Stimulated activated CD4-positive, alpha-beta T cell treated with anti-CD3 and anti-CD28 coated beads, Interleukin-4, amount 100 ng/mL, for 1 hour (primary cell): ENCODE measurements at regions not wholly inside any gene's neighbourhood (a gene's known extent, or its start where the extent isn't known, plus 50 kb on each side); places are given as distances from the start of the nearest gene placed in this dataset.
"Not testable (repeated sequence)": the region's sequence is repeated elsewhere in the genome, so short reads cannot be mapped to it uniquely, and the experiment has no call there.

ENCODE experiments used
- DNase-seq: peaks from one replicate; pipeline ENCODE4 v3.0.0-alpha.2; 2020

- DNase-seq, result no peak
Observed at GRCh38 chr5:106660681-106661080, 1010.1 kb downstream of the EFNA5 start.

GRCh38 chr5:106658150-106658549, 1012.6 kb downstream of the EFNA5 start:
- DNase-seq, result no peak

- DNase-seq, result no peak
Observed at GRCh38 chr5:106656821-106657220, 1013.9 kb downstream of the EFNA5 start.

GRCh38 chr5:106649031-106649430, 1021.7 kb downstream of the EFNA5 start:
- DNase-seq, result no peak

GRCh38 chr5:106648401-106648800, 1022.3 kb downstream of the EFNA5 start:
- DNase-seq, result no peak

GRCh38 chr5:106646106-106646505, 1024.6 kb downstream of the EFNA5 start:
- DNase-seq, result no peak

GRCh38 chr5:106640511-106640910, 1030.2 kb downstream of the EFNA5 start:
- no peak for DNase-seq

GRCh38 chr5:106639488-106639887, 1031.2 kb downstream of the EFNA5 start:
- no peak for DNase-seq

- DNase-seq, result no peak
Observed at GRCh38 chr5:106637275-106637674, 1033.5 kb downstream of the EFNA5 start.

GRCh38 chr5:106634375-106634774, 1036.4 kb downstream of the EFNA5 start:
- no peak for DNase-seq

GRCh38 chr5:106633825-106634224, 1036.9 kb downstream of the EFNA5 start:
- DNase-seq, result no peak

GRCh38 chr5:106628456-106628855, 1042.3 kb downstream of the EFNA5 start:
- not testable (repeated sequence) for DNase-seq

- no peak for DNase-seq
Observed at GRCh38 chr5:106610041-106610440, 1060.7 kb downstream of the EFNA5 start.

- no peak for DNase-seq
Observed at GRCh38 chr5:106601620-106602019, 1069.1 kb downstream of the EFNA5 start.

- DNase-seq, result no peak
Observed at GRCh38 chr5:106600803-106601202, 1069.9 kb downstream of the EFNA5 start.

- DNase-seq, result no peak
Observed at GRCh38 chr5:106595864-106596263, 1074.9 kb downstream of the EFNA5 start.

GRCh38 chr5:106584268-106584667, 1086.5 kb downstream of the EFNA5 start:
- DNase-seq, result no peak

GRCh38 chr5:106578736-106579135, 1092.0 kb downstream of the EFNA5 start:
- no peak for DNase-seq

- no peak for DNase-seq
Observed at GRCh38 chr5:106574820-106575219, 1095.9 kb downstream of the EFNA5 start.

GRCh38 chr5:106566031-106566430, 1104.7 kb downstream of the EFNA5 start:
- no peak for DNase-seq

- DNase-seq, result no peak
Observed at GRCh38 chr5:106545325-106545724, 1125.4 kb downstream of the EFNA5 start.

GRCh38 chr5:106543330-106543729, 1127.4 kb downstream of the EFNA5 start:
- no peak for DNase-seq

- DNase-seq, result no peak
Observed at GRCh38 chr5:106530150-106530549, 1140.6 kb downstream of the EFNA5 start.

- DNase-seq, result no peak
Observed at GRCh38 chr5:106525438-106525837, 1145.3 kb downstream of the EFNA5 start.

GRCh38 chr5:106523852-106524251, 1146.9 kb downstream of the EFNA5 start:
- no peak for DNase-seq

GRCh38 chr5:106522296-106522695, 1148.4 kb downstream of the EFNA5 start:
- DNase-seq, result no peak
